Adrenal gland (tissue), 9 donors: ENCODE measurements at regions not wholly inside any gene's neighbourhood (a gene's known extent, or its start where the extent isn't known, plus 50 kb on each side); places are given as distances from the start of the nearest gene placed in this dataset.

ENCODE experiments used
- DNase-seq, 7 donors: peaks; one replicate each; pipeline ENCODE4 v3.0.0-alpha.2; 2019 to 2020
- H3K27ac ChIP-seq, 5 donors: fragments of 200-600 bp; sonication (generic) in 4 of 5; 1 replicate in 3 of 5; 2 replicates in 2 of 5; pipeline versions ENCODE4 v1.5.1 to v1.8.0; 2016 to 2020; ENCODE audit warnings: mild to moderate bottlenecking in 1 of 5
- H3K27me3 ChIP-seq: fragments of 200-600 bp; 2 replicates; pipeline ENCODE4 v1.8.0; 2021
- H3K36me3 ChIP-seq, 2 donors: fragments of 200-600 bp; replicated peaks in 1 of 2; 1 replicate in 1 of 2; 2 replicates in 1 of 2; pipeline versions ENCODE4 v1.5.1 to v1.8.0; 2018 to 2022
- H3K4me1 ChIP-seq, 2 donors: fragments of 200-600 bp; replicated peaks in 1 of 2; 1 replicate in 1 of 2; 2 replicates in 1 of 2; pipeline versions ENCODE4 v1.5.1 to v1.8.0; 2018 to 2021
- H3K4me3 ChIP-seq, 4 donors: fragments of 200-600 bp; sonication (generic) in 3 of 4; one replicate each; pipeline ENCODE4 v1.5.1; 2016 to 2018
- H3K9me3 ChIP-seq, 3 donors: fragments of 200-600 bp; sonication (generic) in 1 of 3; replicated peaks in 1 of 3; 1 replicate in 2 of 3; 2 replicates in 1 of 3; pipeline versions ENCODE4 v1.5.1 to v1.8.0; 2016 to 2021
- POLR2A ChIP-seq, 2 donors: fragments of 450-650 bp; IDR thresholded peaks; one replicate each; pipeline ENCODE4 v1.6.1; 2017; ENCODE audit warnings: antibody characterized with exemption in 2 of 2, mild to moderate bottlenecking in 2 of 2, moderate library complexity in 1 of 2
- WGBS, 4 donors: extraction: QIAGEN DNeasy Blood & Tissue Kit in 2 of 4; methylation state at CpG; one replicate each; pipeline versions ENCODE4 v1.1.5 to v1.1.7; 2013 to 2017; 5-methylcytosine and 5-hydroxymethylcytosine counted together
- intact Hi-C, 2 donors: fragments of 100-400 bp; cut with DNase I; formaldehyde crosslinking; loops; one replicate each; pipeline versions ENCODE4 v1.14.1 to v1.15.0; 2022 to 2023
- TF ChIP-seq, protein P1 (sequence below), 6 experiments: fragments of 450-650 bp in 4 of 6; fragments of 200-600 bp in 2 of 6; sonication (generic) in 1 of 6; IDR thresholded peaks; 1 replicate in 5 of 6; 2 replicates in 1 of 6; pipeline versions ENCODE4 v1.5.1 to v1.8.0; 2016 to 2021; ENCODE audit warnings: antibody characterized with exemption in 6 of 6, mild to moderate bottlenecking in 2 of 6, moderate library complexity in 1 of 6
- donor health status: healthy with polysubstance abuse.
- donor health status: Bipolar disorder and iron deficiency.
- donor health status: DM: yes; HTN: yes; CAD: no.
- donor health status: DM: no; HTN: no; CAD: no.
- donor health status: DM: no; HTN: no; CAD: no.

- Histone ChIP-seq H3K4me1 (no peaks in the 10 kb centered on the region), H3K9me3 (no peaks in the 10 kb centered on the region), H3K27ac (no peak overlapping the region), H3K4me3 (no peak overlapping the region), H3K27me3 (no peaks in the 10 kb centered on the region), H3K36me3 (no peaks in the 10 kb centered on the region)
- TF ChIP-seq, protein P1, sequence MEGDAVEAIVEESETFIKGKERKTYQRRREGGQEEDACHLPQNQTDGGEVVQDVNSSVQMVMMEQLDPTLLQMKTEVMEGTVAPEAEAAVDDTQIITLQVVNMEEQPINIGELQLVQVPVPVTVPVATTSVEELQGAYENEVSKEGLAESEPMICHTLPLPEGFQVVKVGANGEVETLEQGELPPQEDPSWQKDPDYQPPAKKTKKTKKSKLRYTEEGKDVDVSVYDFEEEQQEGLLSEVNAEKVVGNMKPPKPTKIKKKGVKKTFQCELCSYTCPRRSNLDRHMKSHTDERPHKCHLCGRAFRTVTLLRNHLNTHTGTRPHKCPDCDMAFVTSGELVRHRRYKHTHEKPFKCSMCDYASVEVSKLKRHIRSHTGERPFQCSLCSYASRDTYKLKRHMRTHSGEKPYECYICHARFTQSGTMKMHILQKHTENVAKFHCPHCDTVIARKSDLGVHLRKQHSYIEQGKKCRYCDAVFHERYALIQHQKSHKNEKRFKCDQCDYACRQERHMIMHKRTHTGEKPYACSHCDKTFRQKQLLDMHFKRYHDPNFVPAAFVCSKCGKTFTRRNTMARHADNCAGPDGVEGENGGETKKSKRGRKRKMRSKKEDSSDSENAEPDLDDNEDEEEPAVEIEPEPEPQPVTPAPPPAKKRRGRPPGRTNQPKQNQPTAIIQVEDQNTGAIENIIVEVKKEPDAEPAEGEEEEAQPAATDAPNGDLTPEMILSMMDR (IDR thresholded peaks at IDR 0.05): no peak
- no peak for TF ChIP-seq POLR2A (IDR thresholded peaks at IDR 0.05)
- DNase-seq: no peak
- 78 to 85% (median 82%) methylated on average over 5 of the region's 5 CpGs for WGBS, 4 donors
- intact Hi-C loops: no loop called here
Observed at GRCh38 chr17:71727292-71727691, 393.5 kb upstream of the SOX9 start.

DNA sequence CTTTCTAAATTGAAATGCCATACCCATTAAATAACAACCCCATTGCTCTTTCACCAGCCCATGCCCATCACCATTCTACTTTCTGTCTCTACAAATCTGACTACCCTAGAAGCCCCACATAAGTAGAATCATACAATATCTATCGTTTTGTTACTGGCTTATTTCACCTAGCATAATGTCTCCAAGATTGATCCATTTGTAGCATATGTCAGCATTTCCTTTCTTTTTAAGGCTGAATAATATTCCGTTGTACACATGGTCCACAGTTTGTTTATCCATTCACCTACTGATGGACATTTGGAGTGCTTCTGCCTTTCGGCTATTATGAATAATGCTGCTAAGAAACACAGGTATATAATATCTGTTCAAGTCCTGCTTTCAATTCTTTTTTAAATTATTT lies 393.1 kb upstream of the SOX9 start:
- Histone ChIP-seq H3K4me3 (no peak overlapping the region), H3K27me3 (no peaks in the 10 kb centered on the region), H3K4me1 (no peaks in the 10 kb centered on the region), H3K27ac (no peak overlapping the region), H3K9me3 (no peaks in the 10 kb centered on the region), H3K36me3 (no peaks in the 10 kb centered on the region)
- WGBS, 4 donors: 86 to 98% (median 91%) methylated on average over 3 of the region's 3 CpGs
- TF ChIP-seq POLR2A (IDR thresholded peaks at IDR 0.05): no peak
- TF ChIP-seq, protein P1 (IDR thresholded peaks at IDR 0.05): no peak
- DNase-seq: no peak
- intact Hi-C loops: no loop called here

GRCh38 chr17:71730871-71731270 lies 389.9 kb upstream of the SOX9 start:
- intact Hi-C loops: no loop called here
- TF ChIP-seq, protein P1 (IDR thresholded peaks at IDR 0.05): no peak
- TF ChIP-seq POLR2A (IDR thresholded peaks at IDR 0.05): no peak

GRCh38 chr17:71735893-71736292 lies 384.9 kb upstream of the SOX9 start:
- Histone ChIP-seq H3K27me3 (no peaks in the 10 kb centered on the region), H3K27ac (no peak overlapping the region), H3K4me1 (no peaks in the 10 kb centered on the region), H3K9me3 (no peaks in the 10 kb centered on the region), H3K36me3 (no peaks in the 10 kb centered on the region), H3K4me3 (no peak overlapping the region)
- intact Hi-C loops: no loop called here
- 73 to 92% (median 82%) methylated on average over 4 of the region's 4 CpGs for WGBS, 4 donors
- TF ChIP-seq, protein P1 (IDR thresholded peaks at IDR 0.05): no peak
- TF ChIP-seq POLR2A (IDR thresholded peaks at IDR 0.05): no peak
- no peak for DNase-seq

More at GRCh38 chr17:71730871-71731270, 389.9 kb upstream of the SOX9 start:
- Histone ChIP-seq H3K27me3 (no peaks in the 10 kb centered on the region), H3K4me1 (no peaks in the 10 kb centered on the region), H3K9me3 (no peaks in the 10 kb centered on the region), H3K4me3 (no peak overlapping the region), H3K36me3 (no peaks in the 10 kb centered on the region), H3K27ac (no peak overlapping the region)
- DNase-seq: no peak
- 68 to 77% (median 71%) methylated on average over 1 of the region's 1 CpG for WGBS, 4 donors
